ENCODE measurements at regions not wholly inside any gene's neighbourhood (a gene's known extent, or its start where the extent isn't known, plus 50 kb on each side); places are given as distances from the start of the nearest gene placed in this dataset.

DNA sequence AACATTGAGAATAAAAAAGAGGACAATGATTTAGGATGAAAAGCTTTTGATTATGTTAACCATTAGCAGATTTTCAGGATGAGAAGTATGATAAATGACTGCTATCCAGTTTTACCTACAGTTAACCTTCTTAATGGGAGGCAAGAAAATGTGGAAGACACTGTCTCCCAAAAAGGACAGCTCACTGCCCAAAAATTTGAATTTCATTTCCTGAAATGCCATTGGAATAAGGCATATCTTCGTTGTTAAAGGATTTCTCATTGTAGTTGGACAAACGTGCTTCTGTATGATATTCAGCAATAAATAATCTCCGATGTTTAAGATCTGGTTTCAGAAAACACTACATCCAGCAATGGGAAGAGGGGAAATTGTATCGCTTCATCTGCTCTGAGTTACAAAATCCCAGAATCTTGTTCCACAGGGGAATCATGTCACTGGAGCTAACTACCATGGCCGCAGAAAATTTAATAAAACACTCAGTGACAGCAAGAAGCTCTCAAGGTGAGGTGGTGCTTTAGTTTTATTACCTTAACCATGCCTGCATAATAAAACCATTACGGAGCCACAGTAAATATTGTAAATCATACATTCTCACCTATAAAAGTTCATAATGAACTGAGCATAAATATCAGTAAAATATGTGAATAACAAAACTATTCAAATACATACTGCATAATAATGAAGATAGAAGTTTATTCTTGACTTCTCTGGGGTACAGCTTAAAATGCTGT, 552.3 kb downstream of the PCDH7 start:
- peak; percentile 19 to 22 for DNase-seq (ENCODE audit: low read depth in 2 of 2)

DNA sequence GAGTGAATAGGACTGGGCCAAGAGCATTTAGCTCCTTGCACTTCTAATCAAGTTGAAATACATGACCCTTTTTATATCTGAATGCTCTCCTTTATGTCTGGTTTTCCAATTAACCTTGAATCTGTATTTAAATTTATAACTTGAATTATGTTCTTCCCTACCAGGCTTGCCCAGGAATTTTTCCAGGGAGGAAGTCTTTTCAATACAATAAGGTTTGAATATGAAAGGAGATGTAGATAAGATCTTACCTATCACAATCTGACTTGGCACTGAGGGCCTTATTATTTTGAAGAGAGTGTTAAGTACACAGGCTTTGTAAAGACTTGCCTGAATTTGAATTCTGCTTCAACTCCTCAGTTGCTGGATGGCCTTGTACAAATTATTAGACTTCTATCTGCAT, 555.7 kb downstream of the PCDH7 start:
- DNase-seq (ENCODE audit: low read depth in 2 of 2): no peak

DNA sequence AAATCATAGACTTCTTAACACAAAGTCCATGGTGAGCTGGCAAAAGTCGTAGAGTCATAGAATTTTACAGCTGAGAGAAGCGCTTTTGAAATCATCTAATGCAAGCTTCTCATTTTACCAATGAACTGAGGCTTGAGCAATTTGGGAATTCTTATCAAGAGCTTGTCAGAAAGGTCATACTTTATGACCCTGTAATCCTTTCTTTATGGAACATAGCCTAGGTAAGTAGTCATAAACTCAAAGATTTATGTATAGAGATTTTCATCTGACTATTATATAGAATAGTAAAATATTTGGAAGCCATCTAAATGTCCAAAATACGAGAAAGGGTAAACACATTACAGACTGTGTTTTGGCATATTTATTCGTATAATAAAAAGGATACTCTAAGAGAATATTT, 563.5 kb downstream of the PCDH7 start:
- DNase-seq (ENCODE audit: low read depth in 2 of 2): no peak

DNA sequence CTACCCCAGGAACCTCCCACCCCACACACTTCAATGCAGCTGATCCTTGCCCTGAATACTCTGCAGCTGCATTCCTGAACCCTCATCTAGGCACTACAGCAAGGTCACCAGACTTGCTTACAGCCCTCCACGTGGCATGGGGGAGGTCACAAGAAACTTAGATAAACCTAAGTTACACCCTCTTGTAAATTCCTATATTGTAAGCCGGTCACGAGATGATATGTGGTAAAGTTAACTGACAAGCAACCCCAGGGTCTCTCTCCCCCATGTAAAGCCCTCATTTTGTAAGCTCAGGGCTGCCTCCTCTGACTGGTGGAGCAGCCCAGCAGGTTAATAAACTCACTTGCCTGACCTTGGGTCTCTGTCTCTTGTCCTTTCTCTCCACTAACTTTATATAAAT, 570.7 kb downstream of the PCDH7 start:
- no peak for DNase-seq (ENCODE audit: low read depth in 2 of 2)

DNA sequence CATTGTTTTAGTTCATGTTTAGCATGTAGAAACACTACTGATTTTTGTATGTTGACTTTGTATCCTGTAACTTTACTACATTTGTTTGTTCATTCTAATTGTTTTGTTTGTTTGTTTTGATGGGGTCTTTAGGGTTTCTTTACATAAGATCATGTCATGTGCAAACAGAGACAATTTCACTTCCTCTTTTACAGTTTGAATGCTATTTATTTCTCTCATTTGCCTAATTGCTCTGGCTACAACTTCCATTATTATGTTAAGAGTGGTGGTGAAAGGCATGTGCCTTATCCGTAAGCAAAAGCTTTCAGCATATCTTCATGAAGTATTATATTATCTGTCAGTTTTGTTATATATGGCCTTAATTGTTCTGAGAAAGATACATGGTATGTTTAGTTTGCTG, 571.1 kb downstream of the PCDH7 start:
- DNase-seq (ENCODE audit: low read depth in 2 of 2): no peak

DNA sequence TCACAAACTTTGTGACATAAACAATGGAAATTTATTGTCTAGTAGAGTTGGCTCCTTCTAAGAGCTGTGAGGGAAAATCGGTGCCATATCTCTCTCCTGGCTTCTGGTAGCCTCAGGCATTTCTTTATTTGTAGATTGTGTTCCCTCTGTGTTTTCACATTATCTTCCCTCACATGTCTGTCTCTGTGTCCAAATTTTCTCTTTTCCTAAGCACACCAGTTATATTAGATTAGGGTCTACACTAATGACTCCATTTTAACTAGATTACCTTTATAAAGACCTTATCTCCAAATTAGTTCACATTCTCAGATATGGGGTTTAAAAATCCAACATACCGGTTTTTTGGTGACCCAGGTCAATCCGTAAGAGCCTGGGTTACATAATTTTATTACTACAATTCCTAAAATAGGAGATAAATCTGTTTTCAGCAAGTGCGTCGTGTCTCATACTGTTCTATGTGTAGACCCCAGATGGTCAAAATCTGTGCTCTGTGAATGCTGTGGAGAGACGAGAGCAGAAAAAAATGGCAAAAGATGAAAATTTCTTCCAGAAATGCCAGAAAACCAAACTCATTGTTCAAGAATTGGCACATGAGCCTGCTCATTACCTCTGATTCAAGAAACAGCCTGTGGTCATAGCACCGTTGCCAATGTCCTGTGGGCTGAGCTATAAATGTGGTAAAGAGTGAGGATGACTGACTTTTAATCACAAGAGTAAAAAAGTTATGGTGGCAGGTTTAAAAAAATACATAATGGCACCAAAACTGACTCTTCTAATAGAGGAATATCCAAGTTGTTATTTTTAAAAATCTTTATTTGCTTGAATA, 574.7 kb downstream of the PCDH7 start:
- no peak for DNase-seq (ENCODE audit: low read depth in 2 of 2)

DNA sequence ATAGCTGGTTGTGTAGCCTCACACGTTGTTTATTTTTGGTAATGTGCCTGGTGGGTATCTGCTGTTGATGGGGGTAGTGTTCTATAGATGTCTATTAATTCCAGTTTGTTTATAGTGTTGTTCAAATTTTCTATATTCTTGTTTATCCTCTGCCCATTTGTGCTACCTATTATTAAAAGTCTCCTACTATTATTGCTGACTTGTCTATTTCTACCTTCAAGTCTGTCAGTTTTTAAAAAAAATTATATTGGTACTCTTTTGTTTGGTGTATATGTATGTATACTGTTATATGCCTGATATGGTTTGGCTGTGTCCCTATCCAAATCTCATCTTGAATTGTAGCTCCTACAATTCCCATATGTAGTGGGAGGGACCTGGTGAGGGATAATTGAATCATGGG, 578.6 kb downstream of the PCDH7 start:
- DNase-seq (ENCODE audit: low read depth in 2 of 2): no peak

DNA sequence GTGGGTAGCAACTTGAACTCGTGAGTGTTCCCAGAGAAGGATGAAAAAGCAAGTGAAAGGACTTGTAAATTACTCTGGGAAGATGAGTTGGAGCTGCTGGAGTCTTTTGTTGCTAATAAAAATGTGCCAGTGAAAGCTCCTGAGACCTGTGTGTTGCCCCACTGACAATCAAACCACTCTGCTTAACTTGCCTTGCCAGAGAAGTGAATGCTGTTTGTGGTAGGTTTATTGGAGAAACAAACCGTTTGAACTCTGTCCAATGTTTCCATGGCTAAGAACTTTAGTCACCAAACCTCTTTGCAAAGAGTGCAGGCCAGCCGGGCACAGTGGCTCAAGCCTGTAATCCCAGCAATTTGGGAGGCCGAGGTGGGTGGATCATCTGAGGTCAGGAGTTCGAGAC, 586.9 kb downstream of the PCDH7 start:
- no peak for DNase-seq (ENCODE audit: low read depth in 2 of 2)

DNA sequence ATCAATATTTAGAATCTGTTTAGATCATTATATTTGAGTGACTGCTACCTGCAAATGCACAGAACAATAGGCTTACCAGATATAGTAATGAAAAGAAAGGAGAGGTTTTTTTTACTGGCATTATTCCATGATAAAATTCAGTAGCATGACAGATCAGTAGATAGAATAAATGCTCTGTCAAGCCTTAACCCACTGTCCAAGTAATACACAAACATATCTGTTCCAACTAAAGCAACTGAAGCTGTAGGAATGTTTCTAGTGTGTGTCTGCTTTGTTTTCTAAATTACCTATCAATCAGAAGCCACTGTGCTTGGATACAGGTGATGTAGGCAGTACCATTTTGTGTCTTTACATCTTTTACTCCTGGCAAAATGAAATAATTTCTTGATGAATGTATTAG, 604.6 kb downstream of the PCDH7 start:
- DNase-seq (ENCODE audit: low read depth in 2 of 2): no peak

DNA sequence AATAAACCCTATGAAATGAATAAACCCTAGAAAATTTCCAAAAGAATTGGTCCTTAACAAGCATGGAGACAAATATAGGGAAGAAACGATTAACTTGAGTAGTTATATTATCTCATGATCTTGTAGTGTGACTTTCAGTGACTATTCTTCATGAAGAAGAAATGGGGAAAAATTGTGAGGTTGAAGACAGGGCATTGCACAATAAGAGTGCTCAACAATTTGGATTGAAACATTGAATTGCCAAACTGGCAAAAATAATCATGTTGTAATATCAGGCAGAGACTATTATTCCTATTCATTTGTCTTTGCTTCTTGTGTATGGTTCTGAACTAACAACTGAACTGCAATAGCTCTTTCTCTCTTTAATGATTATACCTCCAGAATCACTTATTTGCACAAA, 605.1 kb downstream of the PCDH7 start:
- no peak for DNase-seq (ENCODE audit: low read depth in 2 of 2)

DNA sequence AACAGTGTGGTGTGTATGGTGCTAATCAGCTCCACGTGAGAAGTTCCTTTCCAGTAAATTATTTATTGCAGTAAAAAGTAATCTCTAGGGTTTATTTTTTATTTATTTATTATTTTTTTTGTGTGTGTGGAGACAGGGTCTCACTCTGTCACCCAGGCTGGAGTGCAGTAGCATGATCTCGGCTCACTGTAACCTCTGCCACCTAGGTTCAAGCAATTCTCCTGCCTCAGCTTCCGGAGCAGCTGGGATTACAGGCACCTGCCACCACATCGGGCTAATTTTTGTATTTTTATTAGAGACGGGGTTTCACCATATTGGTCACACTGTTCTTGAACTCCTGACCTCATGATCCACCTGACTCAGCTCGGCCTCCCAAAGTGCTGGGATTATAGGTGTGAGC, 606.9 kb downstream of the PCDH7 start:
- DNase-seq (ENCODE audit: low read depth in 2 of 2): no peak

DNA sequence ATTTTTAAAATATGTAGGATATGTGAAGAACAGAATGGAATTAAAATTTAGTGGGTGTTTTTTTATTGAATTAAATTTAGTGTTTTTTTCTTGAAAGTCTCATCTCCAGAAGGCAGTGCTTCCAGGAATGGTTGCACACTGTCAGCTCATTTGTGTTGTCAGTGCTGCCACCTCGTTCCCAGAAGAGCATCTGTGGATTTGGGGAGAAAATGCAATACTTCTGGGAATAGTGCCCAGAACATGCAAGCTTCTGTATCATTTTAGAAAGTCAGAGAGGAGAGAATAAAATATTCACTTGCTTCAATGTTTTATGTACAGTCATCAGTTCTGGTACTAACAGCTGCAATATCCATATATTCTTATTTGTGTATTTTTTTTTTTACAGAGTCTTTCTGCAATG, 608.8 kb downstream of the PCDH7 start:
- DNase-seq (ENCODE audit: low read depth in 2 of 2): no peak

DNA sequence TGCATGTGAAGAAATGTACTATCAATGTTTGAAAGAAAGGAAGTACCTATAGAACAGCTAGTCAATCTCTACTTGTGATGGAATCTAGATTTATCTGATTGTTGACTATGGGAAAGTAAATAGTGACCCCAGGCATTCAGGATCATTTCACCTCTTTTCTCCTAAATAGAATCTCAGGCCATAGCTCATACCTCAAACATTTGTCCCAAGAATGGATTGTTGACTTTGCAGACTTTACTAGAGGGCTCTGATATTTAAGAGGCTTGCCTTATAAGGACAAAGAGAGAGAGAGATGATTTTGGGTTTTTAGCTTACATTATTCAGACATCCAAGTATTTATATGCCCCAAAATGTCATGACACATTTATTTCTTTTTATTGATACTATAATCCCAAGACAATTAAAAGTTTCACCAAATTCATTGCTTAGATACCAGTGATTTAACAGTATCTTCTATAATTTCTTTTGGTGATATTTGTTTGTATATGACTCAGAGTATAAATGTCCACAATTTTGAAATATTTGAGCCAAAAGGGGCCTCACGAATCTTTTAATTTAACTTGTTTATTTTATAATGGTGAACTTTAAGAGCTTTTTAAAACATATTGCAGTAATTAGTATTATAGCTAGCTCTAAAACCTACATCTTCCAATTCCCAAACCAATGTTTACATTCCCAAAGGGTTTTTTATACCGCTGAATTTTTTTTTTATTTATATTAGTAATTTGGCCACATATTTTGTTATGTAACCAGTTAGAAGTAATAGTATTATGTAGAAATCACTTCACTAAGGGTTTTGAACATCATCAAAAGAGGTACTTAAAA, 614.1 kb downstream of the PCDH7 start:
- DNase-seq (ENCODE audit: low read depth in 2 of 2): no peak

DNA sequence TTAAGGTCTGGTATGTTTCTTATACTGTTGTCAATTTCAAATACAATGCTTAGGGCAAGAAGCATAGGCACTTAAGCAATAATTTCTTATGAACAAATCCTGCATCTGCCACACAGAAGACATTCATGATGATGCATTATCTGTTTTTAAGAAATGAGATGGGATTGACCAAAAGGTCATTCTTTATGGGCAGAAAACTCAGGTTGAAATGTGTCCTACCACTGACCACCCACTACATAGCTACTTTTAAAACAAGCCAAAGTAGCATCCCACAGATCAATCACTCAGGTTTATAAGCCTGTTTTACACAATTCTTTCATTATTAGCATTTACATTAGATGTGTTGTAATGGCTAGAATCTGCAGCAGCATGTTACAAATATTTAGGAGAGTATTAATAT, 617.8 kb downstream of the PCDH7 start:
- DNase-seq (ENCODE audit: low read depth in 2 of 2): no peak

DNA sequence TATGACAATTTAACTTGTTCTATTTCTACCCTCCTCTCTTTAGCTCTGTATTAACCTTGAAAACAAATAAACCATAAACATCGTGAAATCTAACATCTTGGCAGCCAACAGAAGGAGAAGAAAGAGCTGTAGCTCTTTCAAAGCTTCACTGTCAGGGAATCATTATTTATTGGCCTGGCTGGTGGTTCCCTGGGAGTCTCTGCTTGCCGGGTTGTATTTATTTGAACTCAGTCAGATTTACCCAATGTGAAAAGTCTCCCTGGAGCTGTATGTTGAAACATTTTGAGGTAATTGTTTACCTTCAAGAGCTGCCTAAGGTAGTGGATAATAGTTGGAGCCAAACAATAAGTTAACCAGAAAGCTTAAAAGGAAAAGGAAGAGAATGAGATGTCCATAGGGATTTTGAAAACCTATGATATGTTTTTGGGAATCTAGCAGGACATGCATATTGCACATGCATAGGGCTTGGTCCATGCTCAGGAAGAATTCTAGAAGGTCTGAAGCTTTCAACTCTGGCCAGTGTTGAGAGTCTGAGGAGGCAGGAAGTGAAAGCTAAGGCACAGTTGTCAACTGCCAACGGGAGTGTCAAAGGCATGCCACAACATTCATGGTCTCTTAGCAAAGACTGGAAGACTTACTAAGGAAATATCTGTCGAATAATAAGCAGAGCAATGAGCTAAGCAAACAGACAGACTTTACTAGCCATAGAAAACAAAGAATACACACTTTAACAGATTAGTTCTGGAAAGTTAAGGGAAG, 621.6 kb downstream of the PCDH7 start:
- no peak for DNase-seq (ENCODE audit: low read depth in 2 of 2)

DNA sequence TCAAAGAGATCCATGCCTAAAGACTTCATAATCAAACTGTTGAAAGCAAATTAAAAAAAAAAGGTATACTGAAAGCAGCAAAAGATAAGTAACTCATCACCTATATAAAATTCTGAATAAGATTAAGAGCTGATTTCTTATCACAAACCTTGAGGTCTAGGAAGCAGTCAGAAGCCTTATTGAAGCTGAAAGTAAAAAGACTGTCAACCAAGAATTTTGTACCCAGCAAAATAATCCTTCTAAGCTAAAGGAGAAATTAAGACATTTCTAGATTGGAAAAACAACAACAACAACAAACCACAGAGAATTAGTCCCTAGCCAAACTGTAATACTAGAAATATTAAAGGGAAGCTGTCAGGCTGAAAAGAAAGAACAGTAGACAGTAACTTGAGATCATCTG, 622.9 kb downstream of the PCDH7 start:
- DNase-seq (ENCODE audit: low read depth in 2 of 2): no peak

DNA sequence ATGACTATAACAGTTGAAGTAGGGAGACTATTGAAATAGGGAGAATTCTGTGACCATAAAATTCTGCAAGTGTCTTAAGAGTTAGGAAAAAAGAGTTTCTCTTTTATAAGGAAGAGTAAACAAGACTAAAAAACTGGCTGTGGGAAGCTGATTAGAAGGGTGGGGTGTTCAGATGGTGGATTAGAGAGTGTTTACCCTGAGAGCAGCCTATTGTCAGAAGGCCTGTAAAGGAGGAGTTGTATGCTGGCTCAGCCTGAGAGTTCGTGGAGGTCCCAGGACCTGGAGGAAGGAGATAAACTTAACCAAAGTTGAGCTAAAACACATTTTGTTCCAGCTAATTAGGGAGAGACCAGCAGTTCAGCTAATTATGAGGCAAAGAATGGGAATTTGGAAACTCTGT, 629.7 kb downstream of the PCDH7 start:
- no peak for DNase-seq (ENCODE audit: low read depth in 2 of 2)

DNA sequence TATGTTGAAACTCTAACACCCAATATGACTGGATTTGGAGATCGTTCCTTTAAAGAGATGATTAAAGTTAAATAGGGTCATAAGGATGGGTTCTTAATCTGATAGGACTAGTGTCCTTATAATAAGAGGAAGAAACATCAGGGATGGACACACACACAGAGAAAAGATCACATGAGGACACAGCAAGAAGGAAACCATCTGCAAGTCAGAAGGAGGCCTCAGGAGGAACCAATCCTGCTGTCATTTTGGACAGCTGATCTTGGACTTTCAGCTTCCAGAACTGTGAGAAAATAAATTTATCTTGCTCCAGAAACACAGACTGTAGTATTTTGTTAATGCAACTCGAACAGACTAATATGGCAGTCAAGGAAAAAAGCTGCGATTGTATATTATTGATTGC, 631.5 kb downstream of the PCDH7 start:
- DNase-seq (ENCODE audit: low read depth in 2 of 2): no peak

DNA sequence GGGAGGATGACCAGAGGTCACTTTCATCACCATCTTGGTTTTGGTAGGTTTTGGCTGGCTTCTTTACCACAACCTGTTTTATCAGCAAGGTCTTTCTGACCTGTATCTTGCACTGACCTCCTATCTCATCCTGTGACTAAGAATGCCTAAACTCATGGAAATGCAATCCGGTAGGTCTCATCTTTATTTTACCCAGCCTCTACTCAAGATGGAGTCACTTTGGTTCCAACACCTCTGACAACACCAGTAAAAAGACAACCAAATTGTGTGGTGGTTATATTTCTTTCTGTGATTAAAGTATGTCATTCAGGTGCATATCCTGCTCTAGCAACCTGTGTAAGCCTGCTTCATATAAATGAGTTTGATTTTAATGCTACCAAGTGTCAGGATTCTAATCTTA, 636.7 kb downstream of the PCDH7 start:
- DNase-seq (ENCODE audit: low read depth in 2 of 2): no peak

DNA sequence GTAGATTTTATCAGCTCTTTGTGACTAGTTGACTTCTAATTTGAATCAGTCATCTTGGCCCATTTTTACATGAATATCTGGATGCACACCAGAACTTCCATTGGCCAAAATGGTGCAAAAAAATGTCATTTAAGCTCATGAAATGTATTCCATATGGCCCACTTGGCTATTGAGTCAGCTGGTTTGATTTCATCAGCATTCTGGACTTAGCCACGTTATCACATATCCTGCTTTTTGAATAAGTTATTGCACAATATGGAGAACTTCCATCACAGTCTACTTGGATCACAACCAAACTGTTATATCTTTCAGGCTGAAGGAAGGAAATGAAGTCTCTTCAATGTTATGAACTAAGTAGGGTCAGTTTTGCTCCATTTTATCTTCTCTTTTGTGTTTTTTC, 640.6 kb downstream of the PCDH7 start:
- DNase-seq (ENCODE audit: low read depth in 2 of 2): peak; percentile 91 to 93

DNA sequence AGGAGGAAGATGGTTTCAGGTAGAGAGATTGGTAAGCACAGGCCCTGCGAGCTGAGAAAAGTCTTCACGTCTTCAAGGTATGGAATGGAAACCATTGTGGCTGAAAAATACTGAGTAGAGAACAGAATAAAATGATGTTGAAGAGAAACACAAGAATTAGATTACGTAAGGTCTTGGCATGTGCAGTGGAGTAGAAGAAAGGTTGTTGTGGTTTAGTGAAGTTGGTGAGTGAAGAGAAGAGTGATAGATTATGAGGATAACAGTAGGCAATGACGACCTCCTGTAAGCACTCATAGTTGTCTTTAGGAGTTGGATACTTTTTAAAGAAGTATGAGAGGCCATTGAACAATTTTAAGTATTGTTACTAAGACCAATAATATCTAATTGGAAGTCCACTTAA, 642.6 kb downstream of the PCDH7 start:
- DNase-seq (ENCODE audit: low read depth in 2 of 2): no peak

All from fibroblast of skin of left biceps (primary cell).